SK-N-SH (cell line): ENCODE measurements at regions not wholly inside any gene's neighbourhood (a gene's known extent, or its start where the extent isn't known, plus 50 kb on each side); places are given as distances from the start of the nearest gene placed in this dataset.

Experiments used
- CTCF ChIA-PET: fragments of 300-600, 350-600 bp; formaldehyde crosslinking; extraction: SDS; loops from one replicate; lab custom pipeline; 2021; lab: Yijun Ruan, JAX
- POLR2A ChIA-PET: fragments of 350-600 bp; sonication (Branson Sonifier 250); formaldehyde crosslinking; extraction: SDS; loops from one replicate; lab custom pipeline; 2020; ENCODE audit warnings: antibody characterized with exemption, inconsistent platforms; lab: Yijun Ruan, JAX
- DNase-seq: peaks from one replicate; pipeline ENCODE4 v3.0.0; 2012
- H2AFZ ChIP-seq: fragments of 200-600 bp; sonication (generic); 2 replicates; pipeline ENCODE4 v1.8.1; 2016; ENCODE audit warnings: antibody characterized with exemption, mild to moderate bottlenecking, low read depth
- H3F3A ChIP-seq: fragments of 200-600 bp; sonication (generic); replicated peaks from 2 replicates; pipeline ENCODE3; 2016; ENCODE audit warnings: antibody characterized with exemption, mild to moderate bottlenecking; ENCODE audit not compliant: insufficient read depth
- H3K27ac ChIP-seq, 2 experiments: fragments of 200-500 bp in 1 of 2; fragments of 200-600 bp in 1 of 2; sonication (Bioruptor generic) in 1 of 2; sonication (generic), shearing (Covaris generic) in 1 of 2; 2 replicates each; pipeline versions ENCODE4 v1.5.1 to v1.6.1; 2014 to 2016; ENCODE audit warnings: low read depth in 2 of 2, inconsistent platforms in 1 of 2, low read length in 1 of 2, mild to moderate bottlenecking in 1 of 2, mixed read lengths in 1 of 2
- H3K27me3 ChIP-seq: fragments of 200-600 bp; sonication (generic), shearing (Covaris generic); 2 replicates; pipeline ENCODE4 v1.6.1; 2016; ENCODE audit warnings: mixed run types; ENCODE audit not compliant: insufficient read depth
- H3K36me3 ChIP-seq, 2 experiments: fragments of 200-500 bp in 1 of 2; fragments of 200-600 bp in 1 of 2; sonication (Bioruptor generic) in 1 of 2; sonication (generic) in 1 of 2; replicated peaks in 1 of 2; 2 replicates each; pipeline versions ENCODE3 to v1.5.1; 2014 to 2016; ENCODE audit warnings: low read length in 1 of 2, mild to moderate bottlenecking in 1 of 2; ENCODE audit not compliant: insufficient read depth in 2 of 2, control insufficient read depth in 1 of 2
- H3K4me1 ChIP-seq, 2 experiments: fragments of 200-500 bp in 1 of 2; fragments of 200-600 bp in 1 of 2; sonication (Bioruptor generic) in 1 of 2; sonication (generic), shearing (Covaris generic) in 1 of 2; 2 replicates each; pipeline versions ENCODE4 v1.5.1 to v1.6.1; 2014 to 2016; ENCODE audit warnings: low read depth in 1 of 2, low read length in 1 of 2, mixed run types in 1 of 2; ENCODE audit not compliant: insufficient read depth in 2 of 2, control insufficient read depth in 1 of 2
- H3K4me2 ChIP-seq: fragments of 200-600 bp; sonication (generic), shearing (Covaris generic); 2 replicates; pipeline ENCODE4 v1.6.1; 2017; ENCODE audit warnings: mixed run types
- H3K4me3 ChIP-seq, 2 experiments: fragments of 200-500 bp in 1 of 2; fragments of 200-600 bp in 1 of 2; sonication (Bioruptor generic) in 1 of 2; sonication (generic), shearing (Covaris generic) in 1 of 2; 2 replicates each; pipeline versions ENCODE4 v1.5.1 to v1.8.1; 2014 to 2016; ENCODE audit warnings: low read depth in 2 of 2, inconsistent platforms in 1 of 2, low read length in 1 of 2, mild to moderate bottlenecking in 1 of 2, mixed read lengths in 1 of 2, moderate library complexity in 1 of 2
- H3K79me2 ChIP-seq: fragments of 200-600 bp; sonication (generic); 2 replicates; pipeline ENCODE4 v1.8.1; 2017; ENCODE audit warnings: mild to moderate bottlenecking; ENCODE audit not compliant: insufficient read depth
- H3K9ac ChIP-seq: fragments of 200-600 bp; sonication (generic); 2 replicates; pipeline ENCODE4 v1.6.1; 2017; ENCODE audit warnings: mixed run types
- H3K9me2 ChIP-seq: fragments of 200-600 bp; sonication (generic); 2 replicates; pipeline ENCODE4 v1.6.1; 2017; ENCODE audit warnings: mixed run types
- H3K9me3 ChIP-seq: fragments of 200-600 bp; sonication (generic); 2 replicates; pipeline ENCODE4 v1.6.1; 2017; ENCODE audit warnings: mixed run types, mild to moderate bottlenecking, moderate library complexity
- H4K20me1 ChIP-seq: fragments of 200-600 bp; sonication (generic); 2 replicates; pipeline ENCODE4 v1.6.1; 2017; ENCODE audit warnings: mild to moderate bottlenecking, mixed run types; ENCODE audit not compliant: insufficient read depth
- CHD2 ChIP-seq: fragments of 150-350 bp; IDR thresholded peaks from 2 replicates; pipeline ENCODE4 v1.6.1; 2018; ENCODE audit warnings: low read length; ENCODE audit not compliant: partially characterized antibody
- GABPA ChIP-seq: IDR thresholded peaks from 2 replicates; pipeline ENCODE4 v1.4.0; 2012; ENCODE audit warnings: low read depth, mild to moderate bottlenecking
- IRF3 ChIP-seq: fragments of 150-350 bp; IDR thresholded peaks from 2 replicates; pipeline ENCODE4 v1.6.1; 2016; ENCODE audit warnings: mild to moderate bottlenecking, low read depth, low read length
- MAX ChIP-seq: IDR thresholded peaks from 2 replicates; pipeline ENCODE4 v1.4.0; 2012; ENCODE audit warnings: low read depth
- NRF1 ChIP-seq: IDR thresholded peaks from 2 replicates; pipeline ENCODE4 v1.6.1; 2012; ENCODE audit warnings: low read depth, mild to moderate bottlenecking, low read length
- PBX3 ChIP-seq: IDR thresholded peaks from 2 replicates; pipeline ENCODE4; 2012
- POLR2AphosphoS5 ChIP-seq: IDR thresholded peaks from 2 replicates; pipeline ENCODE4 v1.6.1; 2012; ENCODE audit warnings: low read depth, low read length
- RCOR1 ChIP-seq: fragments of 150-350 bp; IDR thresholded peaks from 2 replicates; pipeline ENCODE4 v1.6.1; 2017; ENCODE audit warnings: antibody characterized with exemption, low read length
- REST ChIP-seq: IDR thresholded peaks from 2 replicates; pipeline ENCODE4 v1.6.1; 2012; ENCODE audit warnings: mild to moderate bottlenecking, low read depth, low read length, moderate library complexity
- RFX5 ChIP-seq: IDR thresholded peaks from 2 replicates; pipeline ENCODE4 v1.6.1; 2012; ENCODE audit warnings: mild to moderate bottlenecking, improper control_type of control experiment, low read length
- SIN3A ChIP-seq: IDR thresholded peaks from 2 replicates; pipeline ENCODE4 v1.6.1; 2012; ENCODE audit warnings: low read depth, mild to moderate bottlenecking, low read length, moderate library complexity, borderline replicate concordance
- TCF12 ChIP-seq: IDR thresholded peaks from 2 replicates; pipeline ENCODE4 v1.4.0; 2012
- TEAD4 ChIP-seq: IDR thresholded peaks from 2 replicates; pipeline ENCODE4 v1.4.0; 2012; ENCODE audit warnings: mild to moderate bottlenecking, borderline replicate concordance; ENCODE audit not compliant: insufficient read depth
- WGBS: methylation state at CpG from one replicate; pipeline ENCODE4 v1.1.6; 2017; ENCODE audit warnings: low lambda C conversion rate; 5-methylcytosine and 5-hydroxymethylcytosine counted together

GRCh38 chr10:9299966-9300365, 1245.5 kb downstream of the GATA3 start:
- no peak for DNase-seq
- no peaks in the 10 kb centered on the region for H4K20me1 ChIP-seq
- H3K9ac ChIP-seq, result no peak overlapping the region
- H3K27ac ChIP-seq, result peak overlapping the region in 1 of 2 experiments; percentile 81; a peak in 2 of 4 replicates
- no peaks in the 10 kb centered on the region for H3K36me3 ChIP-seq
- H2AFZ ChIP-seq, result no peak overlapping the region
- H3K27me3 ChIP-seq, result no peaks in the 10 kb centered on the region
- no peak overlapping the region for H3K4me3 ChIP-seq
- ChIA-PET POLR2A (no interaction called here), CTCF (interaction anchor here (0.9 to 1.4 kb wide), 5 partner anchors 13 to 1775 kb away, joined by 3 to 7 read pairs (median 4); no protein-coding TSS in a partner anchor)
- no peaks in the 10 kb centered on the region for H3K9me2 ChIP-seq
- no peaks in the 10 kb centered on the region for H3F3A ChIP-seq
- WGBS, result 92% methylated on average over 2 of the region's 2 CpGs
- TF ChIP-seq GABPA (no peak), RCOR1 (no peak), CHD2 (no peak), RFX5 (no peak), REST (no peak), TEAD4 (no peak), PBX3 (no peak), NRF1 (no peak), POLR2AphosphoS5 (no peak), TCF12 (no peak), IRF3 (no peak), SIN3A (no peak), MAX (no peak)
- no peaks in the 10 kb centered on the region for H3K9me3 ChIP-seq
- peaks cover 0 to 31% of the 10 kb centered on the region in 2 experiments; a peak in 2 of 4 replicates for H3K4me1 ChIP-seq
- H3K4me2 ChIP-seq, result no peak overlapping the region
- H3K79me2 ChIP-seq, result no peaks in the 10 kb centered on the region
